ENCODE measurements at regions not wholly inside any gene's neighbourhood (a gene's known extent, or its start where the extent isn't known, plus 50 kb on each side); places are given as distances from the start of the nearest gene placed in this dataset.

DNA sequence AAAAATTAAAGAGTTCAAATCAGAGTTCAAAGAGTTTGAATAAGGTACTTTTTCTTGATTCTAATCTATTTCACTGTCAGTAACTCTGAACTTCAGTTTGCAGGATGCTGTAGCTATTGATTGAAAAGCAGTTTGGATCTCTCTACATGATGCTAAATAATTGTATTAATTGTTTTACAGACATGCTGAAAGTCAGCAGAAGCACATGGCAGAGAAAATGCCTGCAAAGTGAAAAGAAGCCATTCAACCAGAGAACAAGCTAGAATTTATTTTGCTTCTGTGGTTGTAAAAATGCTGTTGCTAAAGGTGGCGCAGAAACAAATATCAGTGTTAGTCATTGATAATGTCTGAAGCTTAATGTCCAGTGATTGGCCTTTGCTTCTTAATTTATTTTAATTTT, 92.1 kb upstream of the IL12A start:
- H3K4me3 Mint-ChIP-seq: no peak overlapping the region
- ATAC-seq (replicated peaks): no peak
- H3K27ac Mint-ChIP-seq: no peak overlapping the region
- H3K27me3 Mint-ChIP-seq: peaks cover 0 to 5% of the 10 kb centered on the region in 2 donors
- no peaks in the 10 kb centered on the region for H3K36me3 Mint-ChIP-seq
- no peak for DNase-seq
- H3K4me1 Mint-ChIP-seq: peaks cover 3 to 8% of the 10 kb centered on the region in 2 donors
- H3K9me3 Mint-ChIP-seq: no peaks in the 10 kb centered on the region

DNA sequence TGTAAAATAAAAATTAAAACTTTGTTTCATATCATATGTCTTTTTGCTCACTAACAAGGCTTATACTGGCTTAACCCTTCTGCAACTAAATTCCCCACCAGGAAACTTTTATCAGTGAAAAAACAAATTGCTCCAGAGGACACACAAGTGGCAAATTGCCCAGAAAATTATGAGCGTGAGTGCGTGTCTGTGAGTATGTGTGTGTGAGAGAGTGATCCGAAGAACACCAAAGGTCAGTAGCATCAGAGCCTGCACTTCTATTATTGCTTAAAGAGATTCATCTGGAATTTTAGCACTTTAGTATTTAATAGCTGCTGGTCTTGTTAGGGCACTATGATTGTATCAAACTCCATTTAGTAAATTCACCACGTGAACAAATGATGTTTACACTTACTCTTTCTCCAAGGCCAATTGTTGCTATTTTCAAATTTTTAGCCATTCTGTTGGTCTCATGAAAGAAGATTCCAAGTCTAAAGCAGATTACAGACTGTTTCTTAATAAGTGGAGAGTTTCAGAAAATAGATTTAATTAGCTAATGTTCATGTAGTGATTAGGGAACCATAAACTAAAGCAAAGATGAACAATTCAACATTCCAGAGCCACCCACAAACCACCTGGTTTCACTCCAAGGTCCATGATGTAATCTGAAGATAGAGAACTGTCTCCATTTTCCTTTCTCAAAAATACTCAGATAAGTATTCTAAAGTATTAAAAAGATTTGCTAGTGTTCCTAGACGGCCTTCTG, 91.1 kb upstream of the IL12A start:
- Mint-ChIP-seq H3K4me1 (peaks cover 6 to 11% of the 10 kb centered on the region in 2 donors), H3K9me3 (no peaks in the 10 kb centered on the region), H3K27me3 (peaks cover 0 to 5% of the 10 kb centered on the region in 2 donors), H3K4me3 (no peak overlapping the region), H3K27ac (no peak overlapping the region), H3K36me3 (no peaks in the 10 kb centered on the region)
- no peak for DNase-seq
- ATAC-seq (replicated peaks): no peak

- peaks cover 0 to 5% of the 10 kb centered on the region in 2 donors for H3K27me3 Mint-ChIP-seq
- H3K4me1 Mint-ChIP-seq: peaks cover 11 to 18% of the 10 kb centered on the region in 2 donors
- ATAC-seq (replicated peaks) (no peak), DNase-seq (no peak)
- no peak overlapping the region for H3K27ac Mint-ChIP-seq
- H3K36me3 Mint-ChIP-seq: no peaks in the 10 kb centered on the region
- no peaks in the 10 kb centered on the region for H3K9me3 Mint-ChIP-seq
- H3K4me3 Mint-ChIP-seq: no peak overlapping the region
Measured at GRCh38 chr3:159898147-159898546, 90.5 kb upstream of the IL12A start.

GRCh38 chr3:159899166-159899565, 89.5 kb upstream of the IL12A start:
- DNase-seq: no peak
- Mint-ChIP-seq H3K9me3 (no peaks in the 10 kb centered on the region), H3K27ac (no peak overlapping the region), H3K4me3 (no peak overlapping the region), H3K27me3 (peaks cover 0 to 5% of the 10 kb centered on the region in 2 donors), H3K36me3 (no peaks in the 10 kb centered on the region), H3K4me1 (peaks cover 11 to 23% of the 10 kb centered on the region in 2 donors)
- ATAC-seq (replicated peaks): no peak

DNA sequence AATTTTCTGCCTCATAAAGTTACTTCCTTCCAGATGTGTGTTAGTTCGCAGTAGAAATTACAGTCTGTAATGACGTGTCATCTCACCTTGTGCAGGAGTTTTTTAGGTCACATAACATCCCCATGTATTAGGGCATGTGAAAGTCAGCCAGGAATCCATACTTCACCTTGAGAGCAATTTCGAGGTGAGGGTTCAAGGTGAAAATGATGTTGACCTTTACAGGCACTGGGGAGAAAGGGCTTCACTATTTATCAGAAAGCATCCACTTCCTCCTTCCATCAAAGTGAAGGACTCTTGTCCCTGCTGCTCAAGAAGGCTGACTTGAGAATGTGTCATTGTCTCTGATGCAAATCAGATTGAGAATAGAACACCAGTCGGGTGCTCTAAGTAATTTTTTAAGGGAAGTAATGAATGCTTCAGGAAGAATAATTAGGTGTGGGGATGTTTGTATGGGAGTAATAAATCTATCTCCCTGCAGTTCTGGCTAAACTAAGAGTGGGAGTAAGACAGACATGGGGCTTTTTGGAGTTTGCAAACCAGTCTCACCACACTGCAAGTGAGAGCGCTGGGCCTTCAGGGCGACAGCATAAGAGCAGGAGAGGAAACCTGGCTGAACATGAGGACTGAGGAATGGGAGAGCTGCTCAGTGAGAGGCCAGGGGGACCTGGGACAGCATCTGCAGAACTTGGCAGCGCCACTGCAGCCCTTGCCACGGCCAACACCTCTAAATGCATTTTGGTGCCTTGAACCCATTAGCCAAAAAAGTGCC, 85.9 kb upstream of the IL12A start:
- peak overlapping the region; percentile 40 to 51 for H3K4me3 Mint-ChIP-seq
- H3K36me3 Mint-ChIP-seq: no peaks in the 10 kb centered on the region
- H3K9me3 Mint-ChIP-seq: no peaks in the 10 kb centered on the region
- ATAC-seq (replicated peaks): peak; percentile 86 to 87
- DNase-seq: peak; percentile 21
- no peak overlapping the region for H3K27ac Mint-ChIP-seq
- peaks cover 0 to 5% of the 10 kb centered on the region in 2 donors for H3K27me3 Mint-ChIP-seq
- H3K4me1 Mint-ChIP-seq: peaks cover 17 to 32% of the 10 kb centered on the region in 2 donors

DNA sequence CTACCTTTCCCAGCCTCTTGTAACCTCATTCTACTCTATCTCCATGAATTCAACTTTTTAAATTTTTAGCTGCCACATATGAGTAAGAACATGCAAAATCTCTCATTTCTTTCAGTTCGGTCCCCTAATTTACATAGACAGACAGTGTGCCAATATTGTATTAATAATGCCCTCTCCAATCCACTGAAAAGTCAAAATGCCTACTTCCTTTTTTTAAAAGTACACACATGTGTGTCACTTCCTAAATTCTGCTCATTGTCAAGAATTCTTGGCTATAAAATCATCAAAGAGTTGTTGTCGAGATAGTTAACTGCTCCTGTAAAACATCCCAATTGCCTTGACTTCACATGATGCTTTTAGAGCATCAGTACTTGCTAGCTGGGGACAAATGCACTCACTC, 84.2 kb upstream of the IL12A start:
- Mint-ChIP-seq H3K36me3 (no peaks in the 10 kb centered on the region), H3K9me3 (no peaks in the 10 kb centered on the region), H3K4me3 (peak overlapping the region; percentile 19 to 37), H3K27me3 (peaks cover 0 to 5% of the 10 kb centered on the region in 2 donors), H3K4me1 (peaks cover 18 to 35% of the 10 kb centered on the region in 2 donors), H3K27ac (no peak overlapping the region)
- peak; percentile 58 to 66 for ATAC-seq (replicated peaks)
- no peak for DNase-seq

GRCh38 chr3:159904911-159905310, 83.7 kb upstream of the IL12A start:
- no peak for DNase-seq
- Mint-ChIP-seq H3K36me3 (no peaks in the 10 kb centered on the region), H3K4me1 (peaks cover 18 to 35% of the 10 kb centered on the region in 2 donors), H3K4me3 (no peak overlapping the region), H3K9me3 (no peaks in the 10 kb centered on the region), H3K27me3 (peaks cover 0 to 5% of the 10 kb centered on the region in 2 donors), H3K27ac (no peak overlapping the region)
- no peak for ATAC-seq (replicated peaks)

DNA sequence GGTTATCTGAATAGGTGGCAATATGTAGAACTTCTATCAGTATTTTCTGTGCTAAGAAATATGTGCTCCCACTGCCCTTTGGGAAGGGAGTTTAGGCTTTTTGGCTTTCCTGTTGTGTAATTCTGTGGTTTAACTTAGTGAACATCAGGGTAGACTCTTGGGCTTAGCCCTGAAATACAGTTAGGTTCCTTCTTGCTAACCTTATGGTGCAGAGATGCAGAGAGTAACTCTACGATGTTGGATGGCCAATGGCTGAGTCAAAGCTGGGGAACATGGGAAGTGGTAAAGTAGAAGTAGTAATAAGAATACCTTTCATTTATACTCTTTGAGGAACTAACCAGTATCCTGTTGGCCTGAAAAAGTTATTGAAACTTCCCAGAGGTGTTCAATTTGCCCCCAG, 80.8 kb upstream of the IL12A start:
- H3K27me3 Mint-ChIP-seq: no peaks in the 10 kb centered on the region
- peak overlapping the region; percentile 39 for H3K27ac Mint-ChIP-seq
- no peak for DNase-seq
- peak; percentile 71 to 73 for ATAC-seq (replicated peaks)
- peaks cover 14 to 33% of the 10 kb centered on the region in 2 donors for H3K4me1 Mint-ChIP-seq
- no peaks in the 10 kb centered on the region for H3K9me3 Mint-ChIP-seq
- no peaks in the 10 kb centered on the region for H3K36me3 Mint-ChIP-seq
- H3K4me3 Mint-ChIP-seq: no peak overlapping the region

DNA sequence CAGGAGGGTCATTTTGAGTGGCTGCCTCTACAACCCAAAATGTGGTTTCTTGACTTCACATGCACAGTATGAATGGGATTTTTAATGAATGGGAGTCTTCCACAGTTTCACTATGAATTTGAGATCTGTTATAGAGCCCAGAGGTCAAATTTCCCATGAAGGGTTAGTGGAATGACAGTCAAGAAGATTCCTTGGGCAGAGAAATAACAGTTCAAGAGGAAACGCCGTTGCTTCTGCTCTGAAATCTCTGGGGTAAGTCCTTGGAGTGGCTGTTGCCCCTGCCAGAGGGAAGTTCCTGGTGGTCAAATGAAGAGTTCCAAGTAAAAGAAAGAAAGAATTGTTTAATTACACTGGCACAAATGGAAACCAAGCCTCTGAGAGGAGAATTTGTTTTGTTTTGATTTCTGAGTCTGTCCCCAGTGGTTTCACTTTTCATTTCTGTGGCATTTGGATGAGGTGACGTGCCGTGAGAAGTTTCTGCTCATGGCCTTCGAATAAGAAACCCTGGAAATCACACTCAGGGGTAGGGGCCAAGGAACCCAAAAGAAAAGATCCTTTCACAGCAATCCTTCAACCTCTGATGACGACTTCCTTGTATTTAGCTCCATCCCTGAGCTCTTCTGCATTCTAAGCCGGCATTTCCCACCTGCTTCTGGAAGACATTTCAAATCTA, 77.5 kb upstream of the IL12A start:
- H3K36me3 Mint-ChIP-seq: no peaks in the 10 kb centered on the region
- DNase-seq (no peak), ATAC-seq (replicated peaks) (peak; percentile 40 to 72)
- no peak overlapping the region for H3K27ac Mint-ChIP-seq
- H3K4me3 Mint-ChIP-seq: peak overlapping the region; percentile 46 to 65
- no peaks in the 10 kb centered on the region for H3K9me3 Mint-ChIP-seq
- H3K27me3 Mint-ChIP-seq: no peaks in the 10 kb centered on the region
- H3K4me1 Mint-ChIP-seq: peaks cover 7 to 17% of the 10 kb centered on the region in 2 donors

- Mint-ChIP-seq H3K4me3 (peak overlapping the region; percentile 46 to 65), H3K4me1 (peaks cover 7 to 17% of the 10 kb centered on the region in 2 donors), H3K27me3 (no peaks in the 10 kb centered on the region), H3K27ac (no peak overlapping the region), H3K36me3 (no peaks in the 10 kb centered on the region), H3K9me3 (no peaks in the 10 kb centered on the region)
- DNase-seq (no peak), ATAC-seq (replicated peaks) (no peak)
Measured at GRCh38 chr3:159911664-159912037, 77.0 kb upstream of the IL12A start.

GRCh38 chr3:159913712-159914414, 74.8 kb upstream of the IL12A start:
- ATAC-seq (replicated peaks): no peak
- Mint-ChIP-seq H3K27me3 (no peaks in the 10 kb centered on the region), H3K9me3 (no peaks in the 10 kb centered on the region), H3K4me3 (no peak overlapping the region), H3K4me1 (peaks cover 5 to 12% of the 10 kb centered on the region in 2 donors), H3K36me3 (no peaks in the 10 kb centered on the region), H3K27ac (peak overlapping the region; percentile 80)
- DNase-seq: no peak

DNA sequence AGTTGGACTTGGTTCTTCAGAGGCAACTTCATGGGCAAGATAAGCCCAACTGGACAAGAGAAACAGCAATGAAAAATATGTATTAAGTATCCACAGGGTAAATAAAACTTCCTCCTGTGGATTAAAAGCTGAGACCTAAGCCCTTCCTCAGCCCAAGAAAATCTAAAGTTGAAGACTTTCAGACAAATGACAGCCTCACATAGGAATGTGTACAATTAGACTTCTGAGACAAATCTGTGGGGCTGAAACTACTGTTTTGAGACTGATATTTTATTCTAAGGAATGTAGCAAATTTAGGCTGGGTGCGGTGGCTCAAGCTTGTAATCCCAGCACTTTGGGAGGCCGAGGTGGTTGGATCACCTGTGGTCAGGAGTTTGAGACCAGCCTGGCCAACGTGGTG, 74.2 kb upstream of the IL12A start:
- ATAC-seq (replicated peaks) (no peak), DNase-seq (no peak)
- Mint-ChIP-seq H3K27me3 (no peaks in the 10 kb centered on the region), H3K4me1 (peaks cover 5 to 15% of the 10 kb centered on the region in 2 donors), H3K9me3 (no peaks in the 10 kb centered on the region), H3K36me3 (no peaks in the 10 kb centered on the region), H3K27ac (no peak overlapping the region), H3K4me3 (no peak overlapping the region)

DNA sequence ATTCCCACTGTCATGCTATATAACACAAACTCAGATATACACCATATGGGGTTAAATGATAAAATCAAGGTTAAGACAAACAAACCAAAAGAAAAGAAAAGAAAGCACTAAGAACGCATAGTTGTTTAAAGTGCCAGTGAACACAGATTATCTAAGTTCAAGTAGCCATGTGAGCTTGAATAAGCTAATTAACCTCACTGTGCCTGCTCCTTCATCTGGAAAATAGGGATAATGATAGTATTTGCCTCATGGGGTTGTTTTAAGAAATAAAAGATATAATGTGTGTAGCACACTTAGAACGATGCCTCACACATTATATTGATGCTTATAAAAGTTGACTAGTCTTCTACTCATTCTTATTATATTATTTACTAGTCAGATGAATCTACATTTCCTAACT, 72.6 kb upstream of the IL12A start:
- no peak overlapping the region for H3K27ac Mint-ChIP-seq
- DNase-seq (no peak), ATAC-seq (replicated peaks) (no peak)
- no peaks in the 10 kb centered on the region for H3K27me3 Mint-ChIP-seq
- H3K4me1 Mint-ChIP-seq: peaks cover 7 to 21% of the 10 kb centered on the region in 2 donors
- H3K4me3 Mint-ChIP-seq: no peak overlapping the region
- no peaks in the 10 kb centered on the region for H3K36me3 Mint-ChIP-seq
- H3K9me3 Mint-ChIP-seq: no peaks in the 10 kb centered on the region

DNA sequence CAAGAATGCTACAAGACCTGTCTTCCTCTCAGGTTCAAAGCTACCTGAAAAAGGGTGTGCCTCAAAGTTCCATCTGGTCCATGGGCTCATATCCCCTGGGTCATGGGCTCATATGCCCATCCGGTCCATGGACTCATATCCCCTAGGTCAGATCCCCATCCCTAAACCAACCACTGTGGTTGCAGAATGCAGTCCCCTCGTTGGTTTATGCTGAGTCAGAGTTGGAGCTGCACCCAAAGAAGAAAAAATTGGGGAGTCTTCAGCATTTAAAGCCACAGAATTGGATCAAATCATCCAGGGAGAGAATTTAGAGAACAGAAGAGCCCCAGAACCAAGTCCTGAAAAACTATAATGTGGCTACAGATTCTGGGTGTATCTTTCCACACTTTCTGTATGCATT, 71.5 kb upstream of the IL12A start:
- no peaks in the 10 kb centered on the region for H3K9me3 Mint-ChIP-seq
- peaks cover 7 to 18% of the 10 kb centered on the region in 2 donors for H3K4me1 Mint-ChIP-seq
- ATAC-seq (replicated peaks) (no peak), DNase-seq (no peak)
- no peaks in the 10 kb centered on the region for H3K27me3 Mint-ChIP-seq
- no peaks in the 10 kb centered on the region for H3K36me3 Mint-ChIP-seq
- no peak overlapping the region for H3K4me3 Mint-ChIP-seq
- H3K27ac Mint-ChIP-seq: no peak overlapping the region

All from stimulated activated naive B cell treated with anti-CD40 and anti-IgM and Interleukin-4, amounts not matched to agents 10 μg/mL and 1 μg/mL and 100 μg/mL, for 72 hours (primary cell).